ENCODE measurements at regions not wholly inside any gene's neighbourhood (a gene's known extent, or its start where the extent isn't known, plus 50 kb on each side); places are given as distances from the start of the nearest gene placed in this dataset.

DNA sequence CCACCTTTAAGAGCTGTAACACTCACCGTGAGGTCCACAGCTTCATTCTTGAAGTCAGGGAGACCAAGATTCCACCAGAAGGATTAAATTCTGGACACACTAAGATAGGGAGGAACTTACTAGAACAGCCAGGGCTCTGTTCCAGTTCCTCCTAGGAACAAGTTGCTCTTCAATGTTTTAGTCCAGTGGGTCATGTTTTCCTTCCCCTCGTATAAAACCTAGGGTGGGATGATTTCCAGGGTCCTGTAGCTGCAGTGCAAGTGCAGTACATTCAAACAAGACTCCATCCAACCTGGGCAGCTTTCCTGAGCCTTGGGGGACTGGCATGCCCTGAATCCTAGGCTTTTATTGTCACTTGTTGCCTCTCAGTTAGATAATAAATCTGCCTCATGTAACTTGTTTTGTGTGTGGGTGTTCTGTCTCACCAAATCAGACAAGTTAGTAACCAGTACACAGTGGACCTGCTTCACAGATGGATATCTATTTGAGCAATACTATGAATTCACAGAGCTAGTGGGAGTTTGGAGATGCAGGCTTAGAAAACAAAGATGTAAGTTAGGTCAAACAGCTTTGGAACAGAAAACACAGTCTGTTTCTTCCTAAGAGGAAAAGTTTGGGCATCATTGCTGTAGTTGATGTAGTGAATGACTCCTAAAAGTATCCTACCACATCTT lies 405.6 kb downstream of the GABRG2 start:
- FAIRE-seq (no peak), DNase-seq (ENCODE audit: low read depth) (no peak)
- no peaks in the 10 kb centered on the region for H3K36me3 ChIP-seq (ENCODE audit: control insufficient read depth, insufficient read depth, low read length)
- no peaks in the 10 kb centered on the region for H3K27me3 ChIP-seq (ENCODE audit: control insufficient read depth, insufficient read depth, low read length)
- TF ChIP-seq, protein P1, sequence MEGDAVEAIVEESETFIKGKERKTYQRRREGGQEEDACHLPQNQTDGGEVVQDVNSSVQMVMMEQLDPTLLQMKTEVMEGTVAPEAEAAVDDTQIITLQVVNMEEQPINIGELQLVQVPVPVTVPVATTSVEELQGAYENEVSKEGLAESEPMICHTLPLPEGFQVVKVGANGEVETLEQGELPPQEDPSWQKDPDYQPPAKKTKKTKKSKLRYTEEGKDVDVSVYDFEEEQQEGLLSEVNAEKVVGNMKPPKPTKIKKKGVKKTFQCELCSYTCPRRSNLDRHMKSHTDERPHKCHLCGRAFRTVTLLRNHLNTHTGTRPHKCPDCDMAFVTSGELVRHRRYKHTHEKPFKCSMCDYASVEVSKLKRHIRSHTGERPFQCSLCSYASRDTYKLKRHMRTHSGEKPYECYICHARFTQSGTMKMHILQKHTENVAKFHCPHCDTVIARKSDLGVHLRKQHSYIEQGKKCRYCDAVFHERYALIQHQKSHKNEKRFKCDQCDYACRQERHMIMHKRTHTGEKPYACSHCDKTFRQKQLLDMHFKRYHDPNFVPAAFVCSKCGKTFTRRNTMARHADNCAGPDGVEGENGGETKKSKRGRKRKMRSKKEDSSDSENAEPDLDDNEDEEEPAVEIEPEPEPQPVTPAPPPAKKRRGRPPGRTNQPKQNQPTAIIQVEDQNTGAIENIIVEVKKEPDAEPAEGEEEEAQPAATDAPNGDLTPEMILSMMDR (IDR thresholded peaks at IDR 0.05; ENCODE audit: insufficient read depth, low read length, severe bottlenecking), result no peak
- H3K4me3 ChIP-seq (ENCODE audit: low read depth, low read length), result no peak overlapping the region

DNA sequence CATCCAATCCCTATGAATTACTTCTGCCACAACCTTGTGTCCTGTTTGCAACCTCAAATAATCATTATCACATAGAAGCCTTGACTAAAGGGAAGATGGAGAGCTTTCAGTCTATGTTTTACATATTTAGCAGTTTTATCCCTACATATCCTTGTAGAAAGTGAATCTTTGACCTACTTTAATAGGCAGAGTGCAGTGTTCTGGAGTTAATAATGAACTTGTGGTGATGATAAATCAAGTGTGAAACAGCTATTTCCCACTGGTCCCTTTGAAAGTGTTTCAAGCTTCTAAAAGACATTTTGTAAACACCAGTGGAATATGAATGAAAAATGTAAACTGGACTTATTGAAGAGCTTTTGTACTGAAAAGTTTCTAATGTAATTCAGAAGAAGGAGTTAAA lies 406.7 kb downstream of the GABRG2 start:
- TF ChIP-seq, protein P1 (IDR thresholded peaks at IDR 0.05; ENCODE audit: insufficient read depth, low read length, severe bottlenecking), result no peak
- Histone ChIP-seq H3K36me3 (ENCODE audit: control insufficient read depth, insufficient read depth, low read length) (no peaks in the 10 kb centered on the region), H3K4me3 (ENCODE audit: low read depth, low read length) (no peak overlapping the region), H3K27me3 (ENCODE audit: control insufficient read depth, insufficient read depth, low read length) (no peaks in the 10 kb centered on the region)
- no peak for DNase-seq (ENCODE audit: low read depth)
- FAIRE-seq, result no peak

DNA sequence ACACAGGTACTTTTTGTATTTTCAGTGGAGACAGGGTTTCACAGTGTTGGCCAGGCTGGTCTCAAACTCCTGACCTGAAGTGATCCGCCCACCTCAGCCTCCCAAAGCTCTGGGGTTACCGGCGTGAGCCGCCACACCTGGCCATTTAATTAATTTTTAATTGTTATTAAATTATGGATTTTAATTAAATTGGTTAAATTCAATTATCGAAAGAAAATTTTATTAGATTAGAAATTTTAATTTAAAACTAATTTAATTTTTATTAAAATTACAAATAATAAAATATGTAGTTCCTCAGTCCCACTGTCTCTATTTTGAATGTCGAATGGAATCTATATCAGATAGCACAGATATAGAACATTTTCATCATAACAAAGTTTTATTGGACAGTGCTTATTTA lies 416.5 kb downstream of the GABRG2 start:
- TF ChIP-seq, protein P1 (IDR thresholded peaks at IDR 0.05; ENCODE audit: insufficient read depth, low read length, severe bottlenecking), result no peak
- DNase-seq (ENCODE audit: low read depth) (no peak), FAIRE-seq (no peak)
- Histone ChIP-seq H3K36me3 (ENCODE audit: control insufficient read depth, insufficient read depth, low read length) (no peaks in the 10 kb centered on the region), H3K27me3 (ENCODE audit: control insufficient read depth, insufficient read depth, low read length) (no peaks in the 10 kb centered on the region), H3K4me3 (ENCODE audit: low read depth, low read length) (no peak overlapping the region)

DNA sequence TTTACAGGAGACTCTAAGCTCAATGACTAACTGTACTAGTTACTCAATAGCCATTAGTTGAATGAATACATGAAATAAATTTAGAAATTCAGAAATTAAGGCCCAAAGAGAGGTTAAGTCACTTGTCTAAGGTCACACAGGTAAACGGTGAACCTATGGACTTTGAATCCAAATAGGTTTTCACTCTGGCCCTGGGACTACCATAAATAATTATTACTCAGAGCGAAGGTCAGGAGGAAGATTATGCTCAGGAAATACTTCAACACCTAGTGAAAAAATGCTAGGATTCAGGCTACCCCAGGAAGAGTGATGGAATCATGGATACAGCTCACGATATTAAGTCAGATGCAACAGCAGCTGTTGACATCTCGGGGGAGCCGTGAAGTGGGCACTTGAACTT lies 417.4 kb downstream of the GABRG2 start:
- DNase-seq (ENCODE audit: low read depth), result no peak
- H3K4me3 ChIP-seq (ENCODE audit: low read depth, low read length), result no peak overlapping the region
- no peak for FAIRE-seq

DNA sequence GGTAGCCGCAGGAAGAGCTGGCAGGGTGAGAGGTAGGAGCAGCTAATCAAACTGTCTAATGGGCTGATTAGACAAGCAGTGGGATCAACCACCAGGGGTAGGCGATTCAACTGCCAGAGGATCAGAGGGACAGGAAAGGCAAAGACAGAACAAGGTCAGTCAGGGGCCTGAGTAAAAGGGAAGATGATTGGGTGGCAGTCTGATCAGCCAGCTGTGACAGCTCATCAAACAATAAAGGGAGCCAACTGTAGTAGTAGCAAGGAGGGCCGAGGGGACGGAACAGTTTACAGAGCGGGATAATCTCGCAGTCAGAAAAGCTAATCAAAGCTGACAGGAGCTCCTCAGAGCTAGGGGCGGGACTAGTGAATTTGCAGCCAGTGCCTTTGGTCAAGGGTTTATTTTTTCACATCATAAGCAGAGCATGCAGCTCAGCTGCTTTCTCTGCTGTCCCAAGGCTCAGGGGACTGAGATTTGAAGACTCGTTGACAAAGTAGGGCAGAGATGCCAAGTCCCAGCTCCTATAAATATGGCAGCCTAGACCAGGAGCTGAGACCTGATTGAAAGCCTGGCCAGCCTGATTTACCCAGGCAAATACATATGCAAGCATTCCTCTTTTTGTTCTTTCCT lies 418.2 kb downstream of the GABRG2 start:
- H3K36me3 ChIP-seq (ENCODE audit: control insufficient read depth, insufficient read depth, low read length), result no peaks in the 10 kb centered on the region
- FAIRE-seq, result no peak
- H3K4me3 ChIP-seq (ENCODE audit: low read depth, low read length), result no peak overlapping the region
- TF ChIP-seq, protein P1 (IDR thresholded peaks at IDR 0.05; ENCODE audit: insufficient read depth, low read length, severe bottlenecking), result no peak
- no peak for DNase-seq (ENCODE audit: low read depth)
- H3K27me3 ChIP-seq (ENCODE audit: control insufficient read depth, insufficient read depth, low read length), result no peaks in the 10 kb centered on the region

More for the DNA sequence above, 417.4 kb downstream of the GABRG2 start:
- TF ChIP-seq, protein P1 (IDR thresholded peaks at IDR 0.05; ENCODE audit: insufficient read depth, low read length, severe bottlenecking), result no peak
- Histone ChIP-seq H3K36me3 (ENCODE audit: control insufficient read depth, insufficient read depth, low read length) (no peaks in the 10 kb centered on the region), H3K27me3 (ENCODE audit: control insufficient read depth, insufficient read depth, low read length) (no peaks in the 10 kb centered on the region)
